Stimulated activated CD4-positive, alpha-beta T cell treated with anti-CD3 and anti-CD28 coated beads, Interleukin-12 subunit alpha, Interleukin-12 subunit beta, amount 100 ng/mL, for 48 hours (primary cell): ENCODE measurements at regions not wholly inside any gene's neighbourhood (a gene's known extent, or its start where the extent isn't known, plus 50 kb on each side); places are given as distances from the start of the nearest gene placed in this dataset.

Source experiments
- DNase-seq, 3 donors: peaks; one replicate each; pipeline ENCODE4 v3.0.0-alpha.2; 2020; ENCODE audit warnings: low read depth in 2 of 3, low spot score in 1 of 3

GRCh38 chr4:129410115-129410514 is 314.2 kb downstream of the C4orf33 start:
- no peak for DNase-seq

GRCh38 chr4:129415004-129415403 is 319.1 kb downstream of the C4orf33 start:
- no peak for DNase-seq

GRCh38 chr4:129420637-129421036 is 324.7 kb downstream of the C4orf33 start:
- DNase-seq, result no peak

- DNase-seq, result no peak
Observed at GRCh38 chr4:129422277-129422676, 326.3 kb downstream of the C4orf33 start.

- no peak for DNase-seq
Observed at GRCh38 chr4:129428454-129428853, 332.5 kb downstream of the C4orf33 start.

- DNase-seq, result no peak
Observed at GRCh38 chr4:129429581-129430320, 333.8 kb downstream of the C4orf33 start.

GRCh38 chr4:129437347-129437746 is 341.4 kb downstream of the C4orf33 start:
- no peak for DNase-seq

- DNase-seq, result no peak
Observed at GRCh38 chr4:129438456-129438981, 342.6 kb downstream of the C4orf33 start.

GRCh38 chr4:129446074-129446473 is 350.1 kb downstream of the C4orf33 start:
- no peak for DNase-seq

GRCh38 chr4:129453524-129454200 is 357.7 kb downstream of the C4orf33 start:
- no peak for DNase-seq

- no peak for DNase-seq
Observed at GRCh38 chr4:129455482-129455881, 359.5 kb downstream of the C4orf33 start.

GRCh38 chr4:129468624-129469023 is 372.7 kb downstream of the C4orf33 start:
- no peak for DNase-seq

- no peak for DNase-seq
Observed at GRCh38 chr4:129474698-129475097, 378.7 kb downstream of the C4orf33 start.

GRCh38 chr4:129481107-129481506 is 385.2 kb downstream of the C4orf33 start:
- no peak for DNase-seq

GRCh38 chr4:129488427-129488826 is 392.5 kb downstream of the C4orf33 start:
- no peak for DNase-seq

GRCh38 chr4:129490516-129490915 is 394.6 kb downstream of the C4orf33 start:
- no peak for DNase-seq

- DNase-seq, result no peak
Observed at GRCh38 chr4:129498626-129499025, 402.7 kb downstream of the C4orf33 start.

GRCh38 chr4:129514852-129515251 is 418.9 kb downstream of the C4orf33 start:
- DNase-seq, result no peak

GRCh38 chr4:129515356-129515755 is 419.4 kb downstream of the C4orf33 start:
- DNase-seq, result no peak

GRCh38 chr4:129526812-129527211 is 430.9 kb downstream of the C4orf33 start:
- DNase-seq, result no peak

GRCh38 chr4:129531253-129531652 is 435.3 kb downstream of the C4orf33 start:
- no peak for DNase-seq

GRCh38 chr4:129532573-129532972 is 436.6 kb downstream of the C4orf33 start:
- no peak for DNase-seq
